GM23248 (cell line): ENCODE measurements at regions not wholly inside any gene's neighbourhood (a gene's known extent, or its start where the extent isn't known, plus 50 kb on each side); places are given as distances from the start of the nearest gene placed in this dataset.

ENCODE experiments used
- EZH2 ChIP-seq: fragments of 200-600 bp; sonication (generic); IDR thresholded peaks from 2 replicates; pipeline ENCODE4 v1.6.1; 2018; ENCODE audit warnings: antibody characterized with exemption, mild to moderate bottlenecking; ENCODE audit not compliant: insufficient read depth, poor library complexity, severe bottlenecking
- EZH2phosphoT487 ChIP-seq: fragments of 200-600 bp; sonication (generic); IDR thresholded peaks from 2 replicates; pipeline ENCODE4 v1.6.1; 2018; ENCODE audit warnings: antibody characterized with exemption, moderate library complexity, mild to moderate bottlenecking, low read depth; ENCODE audit not compliant: insufficient read depth

DNA sequence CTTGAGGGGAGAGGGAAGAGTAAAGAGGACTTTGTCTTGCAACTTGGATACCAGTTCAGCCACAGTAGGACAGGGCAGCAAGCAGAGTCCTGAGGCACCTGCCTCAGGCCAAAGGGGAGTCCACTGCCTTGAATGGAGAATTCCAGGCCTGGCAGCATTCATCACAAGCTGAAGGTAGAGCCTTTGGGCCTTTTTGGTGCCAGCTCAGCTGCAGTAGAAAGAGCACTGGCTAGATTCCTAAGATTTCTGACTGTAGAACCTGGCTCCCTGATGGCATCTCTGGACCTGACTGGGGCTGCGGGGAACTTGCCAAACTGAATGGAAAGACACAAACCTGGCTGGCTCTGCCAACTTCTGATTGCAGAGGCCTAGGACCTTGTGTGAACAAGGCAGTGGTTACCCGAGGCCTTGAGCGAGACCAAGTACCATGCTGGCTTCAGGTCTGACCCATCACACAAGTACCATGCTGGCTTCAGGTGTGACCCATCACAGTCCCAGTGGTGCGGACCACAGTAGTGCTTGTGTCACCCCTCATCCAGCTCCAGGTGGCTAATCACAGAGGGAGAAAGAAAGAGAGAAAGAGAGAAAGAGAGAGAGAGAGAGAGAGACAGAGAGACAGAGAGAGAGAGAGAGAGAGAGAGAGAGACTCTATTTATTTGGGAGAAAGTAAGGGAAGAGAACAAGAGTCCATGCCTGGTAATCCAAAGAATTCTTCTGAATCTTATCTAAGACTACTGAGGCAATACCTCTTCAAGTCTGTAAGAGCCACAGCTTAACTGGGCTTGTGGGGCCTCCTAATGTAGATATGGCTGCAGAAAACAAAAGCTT, 137.6 kb upstream of the SPIN4 start:
- TF ChIP-seq EZH2phosphoT487 (no peak), EZH2 (no peak)
